NOMO-1 (cell line): ENCODE measurements at regions not wholly inside any gene's neighbourhood (a gene's known extent, or its start where the extent isn't known, plus 50 kb on each side); places are given as distances from the start of the nearest gene placed in this dataset.

Experiments used
- DNase-seq, 2 experiments: peaks; one replicate each; lab custom pipeline; 2025; ENCODE audit not compliant: unreplicated experiment in 2 of 2; lab: John Stamatoyannopoulos, UW

DNA sequence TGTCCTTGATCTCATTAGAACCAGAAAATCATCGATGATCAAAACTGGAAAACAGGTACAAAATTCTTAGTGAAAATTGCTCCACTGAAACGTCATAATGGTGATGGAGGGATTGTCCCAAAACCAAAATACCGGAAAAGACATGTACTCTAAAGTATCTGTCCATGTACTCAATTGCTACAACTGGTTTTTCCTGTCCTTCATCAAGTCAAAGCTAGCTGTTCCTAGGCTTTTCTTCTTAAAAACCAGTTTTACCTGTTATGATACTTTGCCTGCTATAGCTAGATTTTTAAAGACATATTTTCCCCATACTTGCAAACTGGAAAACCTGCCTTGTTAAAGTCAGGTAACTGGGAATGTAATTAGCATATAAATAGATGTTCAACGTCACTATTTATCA is 50.5 kb upstream of the LRRC1 start:
- DNase-seq = no peak

DNA sequence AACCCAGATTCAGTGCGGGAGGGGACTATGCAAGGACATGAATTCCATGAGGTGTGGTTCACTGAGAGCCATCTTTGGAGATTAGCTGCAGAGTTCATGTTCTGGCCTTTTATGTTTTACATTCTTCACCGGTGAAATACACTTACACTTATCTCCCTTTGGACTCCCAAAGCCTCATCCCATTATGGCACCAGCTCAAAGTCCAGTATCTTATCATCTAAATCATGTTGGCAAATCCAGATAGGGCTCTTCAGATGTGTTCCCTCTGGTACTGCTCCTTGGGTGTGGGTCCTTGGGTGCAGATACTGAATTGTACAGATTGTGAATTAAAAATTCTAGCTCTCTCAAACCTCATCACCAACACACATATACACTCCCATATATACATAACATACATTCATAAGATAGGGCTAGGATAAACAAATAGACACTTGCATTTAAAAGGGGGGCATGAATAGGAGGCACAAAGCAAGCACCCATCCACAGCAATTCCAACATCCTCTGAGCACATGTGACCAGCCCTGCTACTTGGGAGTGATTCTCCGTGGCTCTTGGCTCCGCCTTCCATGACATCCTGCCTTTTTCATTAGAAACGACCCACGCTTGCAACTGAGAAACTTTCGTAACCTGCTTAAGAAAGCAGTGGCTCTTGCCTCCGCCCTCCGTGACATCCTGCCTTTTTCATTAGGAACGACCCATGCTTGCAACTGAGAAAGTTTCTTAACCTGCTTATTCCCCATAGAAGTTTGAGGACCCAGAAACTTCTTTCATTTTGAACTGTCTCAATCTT is 53.6 kb upstream of the LRRC1 start:
- DNase-seq = peak; percentile 58 to 62

DNA sequence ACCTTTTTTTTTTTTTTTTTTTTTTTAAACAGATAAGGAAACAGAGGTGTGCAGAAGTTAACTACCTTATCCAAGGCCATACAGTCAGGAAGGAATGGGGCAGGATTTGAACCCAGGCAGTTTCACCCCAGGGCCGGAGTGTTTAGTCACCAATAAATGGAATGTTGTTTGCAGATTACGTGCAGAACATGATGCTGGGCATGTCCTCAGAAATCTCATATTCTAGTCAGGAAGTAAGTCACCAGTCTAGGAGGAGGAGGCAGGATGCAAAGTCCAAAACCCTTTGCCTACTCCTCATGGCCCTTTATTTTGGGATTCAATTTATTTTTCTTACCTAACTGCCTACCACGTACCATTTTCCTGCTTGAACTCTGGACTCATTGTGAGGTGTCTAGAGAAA is 57.1 kb upstream of the LRRC1 start:
- no peak for DNase-seq

DNA sequence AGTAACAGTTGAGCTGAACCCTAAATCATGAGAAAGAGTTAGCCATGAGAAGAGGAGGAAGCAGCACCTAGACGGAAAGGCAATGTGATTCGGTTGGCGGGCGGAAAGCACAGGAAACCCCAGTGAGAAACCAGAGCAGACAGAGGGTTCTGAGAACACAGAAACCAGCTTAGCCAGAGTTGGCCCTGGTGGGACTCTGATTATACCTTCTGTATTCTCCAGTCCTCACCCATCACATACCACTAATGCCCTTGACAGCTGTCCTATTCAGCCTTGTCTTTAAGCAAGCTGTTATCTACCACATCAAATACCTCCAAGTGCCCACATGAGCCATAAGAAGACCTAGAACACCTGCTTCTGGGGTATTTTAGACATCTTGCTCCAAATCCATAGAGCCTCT is 58.9 kb upstream of the LRRC1 start:
- DNase-seq = no peak

DNA sequence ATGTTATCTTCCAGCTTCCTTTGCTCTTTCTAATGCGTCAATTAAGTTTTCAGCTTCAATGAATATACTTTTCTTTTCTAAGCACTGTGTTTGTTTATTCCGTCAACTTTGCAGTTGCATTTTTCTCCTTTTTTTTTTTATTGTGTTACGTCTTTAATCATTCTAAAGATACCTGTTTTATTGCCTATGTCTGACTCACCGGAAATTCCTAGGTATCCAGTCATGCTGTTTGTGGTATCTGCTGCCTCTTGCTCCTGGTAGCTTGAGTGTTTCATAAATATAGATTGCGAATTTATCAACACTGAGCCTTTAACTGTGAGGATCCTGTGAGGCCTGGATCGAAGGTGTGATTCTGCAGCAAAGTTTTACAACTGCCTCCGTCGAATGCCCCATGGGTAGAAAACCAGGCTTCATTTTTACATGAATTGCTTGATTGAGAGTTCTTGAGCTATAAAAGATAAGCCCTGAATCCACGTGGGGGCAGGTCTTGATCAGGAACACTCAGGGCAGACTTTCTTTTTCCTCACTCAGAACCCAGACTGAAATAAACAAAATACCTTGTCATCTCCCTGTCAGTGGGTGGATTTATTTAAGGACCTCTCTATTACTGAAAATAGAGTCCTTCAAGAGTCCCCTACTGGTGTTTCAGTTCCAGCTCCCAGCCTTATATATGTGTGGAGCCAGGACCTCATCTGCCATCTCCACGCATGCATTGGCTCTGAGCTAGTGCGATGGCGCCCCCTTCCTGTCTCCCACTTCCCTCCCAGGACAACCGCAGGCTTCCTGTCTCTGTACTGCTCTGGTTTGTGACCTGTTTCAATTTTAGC is 60.1 kb upstream of the LRRC1 start:
- DNase-seq = peak in 1 of 2 experiments; percentile 9

DNA sequence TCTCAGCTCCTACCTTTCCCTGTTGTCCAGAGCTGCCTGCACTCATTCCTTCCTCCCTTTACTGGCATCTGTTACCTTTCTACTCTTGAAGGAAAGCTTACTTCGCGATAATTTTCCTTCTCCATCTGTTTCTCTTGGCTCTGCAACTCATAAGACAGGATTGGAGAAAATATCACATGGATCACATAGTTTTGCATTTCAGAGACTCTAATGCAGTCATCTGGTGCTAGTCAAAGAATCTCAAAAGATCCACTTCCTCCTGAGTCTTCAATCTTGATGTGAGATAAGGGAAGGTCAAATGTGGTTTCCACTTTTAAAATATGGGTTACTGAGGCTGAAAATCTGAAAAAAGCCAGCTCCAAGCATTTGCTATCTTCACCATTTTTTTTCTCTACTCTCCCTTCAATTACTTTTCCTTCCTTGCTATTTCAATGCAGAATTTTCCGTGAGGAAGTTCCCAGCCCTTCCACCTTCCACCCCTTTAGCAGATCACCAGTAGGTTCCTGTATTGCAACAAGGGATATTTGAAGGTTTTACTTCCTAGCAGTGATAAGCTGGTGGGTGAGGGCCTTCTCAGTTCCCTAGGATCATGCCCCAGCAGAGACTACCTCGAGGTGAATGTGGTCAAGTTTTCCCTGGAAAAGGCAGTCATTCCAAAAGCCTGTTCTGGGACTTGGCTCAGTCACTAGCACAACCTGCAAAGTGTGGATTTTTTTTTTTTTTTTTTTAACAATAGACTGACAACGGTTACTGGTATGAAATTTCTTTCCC is 62.8 kb upstream of the LRRC1 start:
- DNase-seq = peak in 1 of 2 experiments; percentile 24

DNA sequence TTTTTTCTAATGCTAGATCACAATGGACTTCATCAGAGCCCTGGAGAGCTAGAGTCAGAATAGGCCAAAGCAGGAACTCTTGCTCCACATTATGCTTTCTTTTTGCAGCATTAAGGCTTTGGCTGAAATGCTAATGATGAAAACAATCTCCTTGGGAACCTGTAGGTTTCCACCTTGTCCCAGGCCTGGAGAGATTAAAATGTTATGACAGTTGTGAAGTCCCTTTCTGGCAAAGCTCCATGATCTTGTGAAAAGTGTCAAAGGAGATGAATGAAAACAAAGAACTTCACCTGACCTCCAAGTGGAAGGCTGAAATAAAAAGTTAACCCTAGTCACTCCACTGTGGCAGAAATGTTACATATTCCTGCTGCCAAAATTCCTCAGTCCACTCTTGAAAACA is 64.0 kb upstream of the LRRC1 start:
- DNase-seq = no peak

DNA sequence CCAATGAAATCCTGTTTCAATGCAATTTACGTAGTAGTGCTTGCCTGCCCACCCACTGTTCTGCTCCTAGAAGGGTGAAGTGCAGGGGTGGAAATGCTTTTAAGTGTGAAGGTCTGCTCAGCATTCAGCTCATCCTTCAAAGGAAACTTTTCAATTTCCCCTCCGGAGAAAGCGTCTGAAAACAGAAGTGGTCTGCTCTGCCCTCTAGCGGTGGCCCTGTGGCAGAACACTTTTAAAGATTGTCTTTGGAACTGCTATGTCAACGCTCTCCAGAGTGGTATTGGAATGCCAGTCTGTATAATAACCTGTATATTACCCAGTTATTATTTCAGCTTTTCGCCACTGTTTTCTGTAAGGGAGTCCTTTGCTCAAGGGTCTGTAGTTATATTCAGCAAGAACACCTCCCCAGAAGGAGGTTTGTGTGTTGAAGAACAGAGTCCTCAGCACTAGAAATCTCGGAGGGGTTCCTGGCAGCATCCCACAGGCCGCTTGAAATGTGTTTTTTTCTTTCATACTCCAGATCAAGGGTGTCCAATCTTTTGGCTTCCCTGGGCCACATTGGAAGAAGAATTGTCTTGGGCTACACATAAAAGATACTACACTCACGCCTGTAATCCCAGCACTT is 63.1 kb upstream of the KLHL31 start:
- DNase-seq = peak; percentile 58 to 68

DNA sequence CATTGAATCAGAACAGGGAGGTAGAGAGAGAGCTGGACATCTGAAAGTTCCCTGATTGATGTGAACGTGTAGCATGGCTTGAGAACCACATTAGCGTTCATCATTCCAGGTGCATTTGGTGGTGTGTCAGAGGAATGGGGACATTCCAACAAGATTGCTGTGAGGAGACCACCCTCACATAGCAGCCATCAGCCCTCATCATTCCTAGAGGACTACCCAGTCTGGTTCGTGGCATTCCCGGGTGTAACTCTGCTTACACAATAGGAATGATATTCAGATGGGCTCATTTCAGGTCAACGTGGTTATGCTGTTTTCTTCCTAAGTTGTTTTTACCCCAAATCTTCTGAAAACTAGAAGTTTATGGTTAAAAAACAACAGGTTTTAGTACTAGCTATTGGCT is 62.2 kb upstream of the KLHL31 start:
- no peak for DNase-seq

DNA sequence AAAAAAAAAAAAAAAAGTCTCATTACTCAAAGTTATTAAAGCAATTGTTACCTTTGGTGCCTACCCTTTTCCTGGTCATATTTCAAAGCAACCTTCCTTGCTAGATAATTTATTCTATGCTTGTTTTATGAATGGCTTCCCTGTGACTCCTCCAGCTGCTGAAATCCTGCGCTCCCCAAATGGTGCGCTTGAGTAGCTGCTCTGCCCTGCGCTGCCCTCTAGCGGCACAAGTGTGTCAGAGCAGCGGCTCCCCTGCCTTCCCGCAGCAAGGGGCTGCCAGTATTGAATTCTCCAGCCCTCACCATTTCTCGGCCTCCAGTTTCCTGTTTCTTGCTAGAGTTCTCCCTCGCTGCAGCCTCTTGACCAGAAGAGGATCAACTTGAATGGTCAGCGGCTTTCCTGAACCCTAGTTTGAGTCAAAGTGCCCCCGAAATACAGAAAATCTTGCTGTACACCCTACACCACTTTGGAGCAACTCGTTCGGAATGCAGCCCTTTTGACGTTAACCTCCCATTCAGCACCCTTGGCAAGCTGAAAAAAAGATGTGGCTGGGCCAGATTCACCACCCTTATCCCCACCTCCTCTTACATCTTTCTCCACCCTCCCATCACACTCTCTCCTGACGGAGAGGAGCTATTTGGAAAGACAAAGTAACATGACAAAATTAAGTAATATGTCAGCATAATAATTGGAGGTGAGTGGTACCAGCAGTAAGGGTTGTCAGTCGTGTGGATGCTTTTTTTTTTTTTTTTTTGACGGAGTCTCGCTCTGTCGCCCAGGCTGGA is 60.4 kb upstream of the KLHL31 start:
- DNase-seq = peak; percentile 64 to 70

DNA sequence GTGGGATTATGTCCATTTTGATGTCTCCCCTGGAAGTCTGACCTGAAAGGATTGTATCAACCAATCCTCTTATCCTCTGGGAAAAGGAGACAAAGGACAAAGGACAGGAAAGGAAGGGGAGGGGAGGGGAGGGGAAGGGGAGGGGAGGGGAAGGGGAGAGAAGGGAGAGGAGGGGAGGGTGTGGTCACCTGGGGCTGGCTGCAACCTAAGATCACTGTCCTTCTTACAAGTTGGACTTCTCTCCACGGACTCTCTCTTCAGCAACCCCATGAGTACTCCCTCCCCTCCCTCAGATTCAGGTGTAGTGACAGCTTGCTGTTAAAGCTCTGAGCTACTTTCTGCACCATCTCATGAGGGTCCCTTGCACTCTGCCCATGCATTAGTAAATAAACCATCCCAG is 58.9 kb upstream of the KLHL31 start:
- no peak for DNase-seq

DNA sequence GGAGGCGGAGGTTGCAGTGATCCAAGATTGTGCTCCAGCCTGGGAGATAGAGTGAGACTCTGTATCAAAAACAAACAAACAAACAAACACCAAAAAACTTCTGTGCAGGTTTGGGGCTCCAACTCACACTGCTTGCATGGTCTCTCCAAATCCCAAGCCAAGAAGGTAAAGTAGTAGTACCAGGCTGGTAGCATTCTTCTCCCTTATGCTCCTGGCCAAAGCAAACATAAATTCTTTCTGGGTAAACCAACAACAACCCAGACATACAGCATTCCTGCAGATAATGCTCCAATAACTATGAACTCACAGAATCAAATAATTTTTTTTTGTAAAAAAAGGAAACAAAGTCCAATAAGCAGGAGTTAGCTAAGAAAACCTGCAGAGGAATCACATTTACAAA is 57.8 kb upstream of the KLHL31 start:
- no peak for DNase-seq

DNA sequence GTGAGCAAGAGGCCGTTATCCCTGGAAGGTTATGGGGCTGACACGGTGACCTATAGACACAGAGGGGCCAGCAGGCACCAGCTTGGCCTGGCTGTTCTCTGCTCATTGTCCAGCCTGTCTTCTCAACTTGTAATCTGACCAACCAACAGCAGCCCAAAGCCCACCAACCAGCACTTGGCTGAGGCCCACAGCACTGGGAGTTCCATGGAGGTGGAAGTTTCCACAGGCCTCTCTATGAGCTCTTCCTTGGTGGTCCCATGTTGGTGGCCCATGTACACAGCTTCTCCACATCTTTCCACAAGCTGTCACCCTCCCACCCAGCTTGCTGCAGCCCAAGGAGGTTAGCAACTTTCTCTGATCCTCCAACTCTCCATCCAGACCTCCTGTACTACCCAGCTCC is 56.2 kb upstream of the KLHL31 start:
- DNase-seq = no peak

DNA sequence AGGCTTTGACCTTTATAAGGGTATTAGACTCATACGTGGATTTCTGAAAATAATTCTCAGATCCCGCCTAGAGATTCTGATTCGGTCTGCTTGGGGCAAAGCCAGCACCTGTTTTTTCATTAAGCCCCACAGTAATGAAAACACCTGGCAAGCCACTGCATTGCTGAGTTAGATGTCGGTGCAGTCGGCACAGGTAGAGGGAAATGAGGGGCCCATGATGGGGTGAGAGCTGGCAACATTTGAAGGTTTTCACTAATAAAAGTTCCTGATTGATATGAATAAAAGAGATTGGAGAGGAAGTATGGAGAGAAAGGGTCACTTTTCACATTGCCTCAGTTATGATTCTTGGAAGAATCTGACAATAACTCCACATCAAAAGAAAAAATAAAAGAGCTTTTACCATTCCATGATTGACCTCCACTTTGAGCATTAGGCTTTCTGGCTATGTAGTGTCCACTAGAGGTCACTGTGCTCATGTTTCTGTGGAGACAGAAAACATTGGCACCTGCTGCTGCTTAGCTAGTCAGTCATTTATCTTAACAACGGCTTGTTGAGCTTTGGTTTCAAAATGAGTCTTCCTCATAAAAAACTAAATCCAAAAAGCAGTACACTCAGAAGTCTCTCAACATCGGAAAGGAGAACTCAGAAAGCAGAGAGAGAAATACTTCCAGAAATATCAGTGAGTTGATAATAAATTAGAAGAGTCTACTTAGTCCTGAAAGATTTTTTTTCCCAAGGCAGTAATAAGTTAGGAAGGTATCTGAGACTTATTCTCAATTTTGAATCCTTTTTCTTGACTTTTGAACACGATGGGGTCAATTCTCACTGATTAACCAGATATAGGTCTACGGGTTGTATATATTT is 53.3 kb upstream of the KLHL31 start:
- peak; percentile 16 to 82 for DNase-seq

DNA sequence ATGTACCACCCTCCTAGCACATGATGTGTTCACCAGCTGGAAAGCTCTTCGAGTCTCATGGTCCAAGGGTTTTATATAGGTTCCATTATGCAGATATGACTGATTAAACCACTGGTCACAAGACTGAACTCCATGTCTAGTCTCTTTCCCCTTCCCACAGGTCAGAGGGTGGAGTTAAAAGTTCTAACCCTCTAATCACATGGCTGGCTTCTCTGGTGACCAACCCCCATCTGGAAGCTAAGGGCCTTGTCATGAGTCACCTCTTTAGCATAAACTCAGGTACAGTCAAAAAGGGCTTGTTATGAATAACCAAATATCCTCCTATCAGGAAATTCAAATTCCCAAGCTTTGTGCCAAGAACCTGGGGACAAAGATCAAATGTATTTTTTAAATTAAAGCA is 52.0 kb upstream of the KLHL31 start:
- DNase-seq = no peak

DNA sequence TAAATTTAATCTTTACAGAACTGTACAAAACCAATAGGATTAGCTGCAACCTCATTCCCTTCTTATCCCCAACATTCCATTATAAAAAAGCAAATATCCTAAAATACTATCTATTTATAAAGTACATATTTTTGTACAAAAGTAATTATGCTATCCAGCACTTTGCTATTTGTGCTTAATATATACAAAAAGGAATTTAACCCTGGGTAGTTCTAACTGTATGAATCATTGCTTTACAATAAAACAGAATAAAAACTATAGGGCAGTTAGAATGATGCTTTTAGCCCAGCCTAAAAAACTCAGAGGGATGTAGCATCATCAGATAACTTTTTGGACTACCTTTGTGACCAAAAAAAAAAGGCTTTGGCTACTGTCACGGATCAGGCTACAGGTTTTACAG is 49.9 kb upstream of the KLHL31 start:
- DNase-seq = no peak
